Endothelial cell of umbilical vein (primary cell): ENCODE measurements at regions not wholly inside any gene's neighbourhood (a gene's known extent, or its start where the extent isn't known, plus 50 kb on each side); places are given as distances from the start of the nearest gene placed in this dataset.

Experiments
- BruUV-seq: library from RNA; stranded (reverse); fragments of 400-500 nt; replicated peaks from 2 replicates; lab custom pipeline; 2021; lab: Mats Ljungman, UMichigan
- CTCF ChIA-PET: fragments of 300-600, 350-600 bp; sonication (Branson Sonifier 250); formaldehyde crosslinking; loops from one replicate; lab custom pipeline; 2021; ENCODE audit warnings: antibody characterized with exemption, inconsistent platforms; lab: Charles Lee
- POLR2A ChIA-PET: fragments of 300-600, 350-600 bp; sonication (Branson Sonifier 250); formaldehyde crosslinking; loops from one replicate; lab custom pipeline; 2021; ENCODE audit warnings: antibody characterized with exemption, inconsistent platforms; lab: Charles Lee
- DNase-seq: peaks from one replicate; pipeline ENCODE4 v3.0.0-alpha.2; 2011; ENCODE audit warnings: low read depth, low spot score
- FAIRE-seq: peaks from 2 replicates; lab custom pipeline; 2011; peaks lifted over from hg19 to GRCh38; lab: Jason Lieb, UNC
- H2AFZ ChIP-seq: 2 replicates; pipeline ENCODE4 v1.6.0; 2012; ENCODE audit warnings: low read depth, low read length, control low read depth, inconsistent platforms
- H3K27ac ChIP-seq: 2 replicates; pipeline ENCODE4 v1.5.1; 2011; ENCODE audit warnings: low read depth, mild to moderate bottlenecking, control low read depth, low read length, moderate library complexity; ENCODE audit not compliant: insufficient read depth
- H3K27me3 ChIP-seq, 2 experiments: 2 replicates each; pipeline versions ENCODE4 v1.6.0 to v1.6.1; 2011; ENCODE audit warnings: low read length in 2 of 2, mixed read lengths in 1 of 2; ENCODE audit not compliant: control insufficient read depth in 2 of 2, insufficient read depth in 2 of 2
- H3K36me3 ChIP-seq, 2 experiments: 2 replicates in 1 of 2; 3 replicates in 1 of 2; pipeline ENCODE4 v1.5.1; 2011; ENCODE audit warnings: low read length in 2 of 2, mild to moderate bottlenecking in 1 of 2, moderate library complexity in 1 of 2; ENCODE audit not compliant: control insufficient read depth in 2 of 2, insufficient read depth in 2 of 2; ENCODE audit errors: extremely low read depth in 1 of 2
- H3K4me1 ChIP-seq: 3 replicates; pipeline ENCODE4 v1.5.1; 2011; ENCODE audit warnings: mild to moderate bottlenecking, low read length; ENCODE audit not compliant: control insufficient read depth, insufficient read depth; ENCODE audit errors: extremely low read depth
- H3K4me2 ChIP-seq: 2 replicates; pipeline ENCODE4 v1.6.1; 2011; ENCODE audit warnings: low read length, control low read depth, mixed read lengths; ENCODE audit not compliant: insufficient read depth
- H3K4me3 ChIP-seq, 3 experiments: fragments of 200-600 bp in 1 of 3; sonication (generic), shearing (Covaris generic) in 1 of 3; replicated peaks in 1 of 3; 2 replicates each; pipeline ENCODE4 v1.5.1; 2011 to 2016; ENCODE audit warnings: control low read depth in 3 of 3, low read length in 3 of 3, mild to moderate bottlenecking in 2 of 3, inconsistent platforms in 1 of 3, low read depth in 1 of 3, moderate library complexity in 1 of 3; ENCODE audit not compliant: insufficient read depth in 1 of 3
- H3K79me2 ChIP-seq: 2 replicates; pipeline ENCODE4 v1.6.0; 2012; ENCODE audit warnings: low read length, inconsistent platforms; ENCODE audit not compliant: control insufficient read depth, insufficient read depth
- H3K9ac ChIP-seq: replicated peaks from 2 replicates; pipeline ENCODE3; 2011; ENCODE audit warnings: low read length, control low read depth; ENCODE audit not compliant: insufficient read depth; ENCODE audit errors: extremely low read depth
- H3K9me1 ChIP-seq: replicated peaks from 3 replicates; pipeline ENCODE4 v1.6.0; 2011; ENCODE audit warnings: mild to moderate bottlenecking, low read length; ENCODE audit not compliant: control insufficient read depth, insufficient read depth; ENCODE audit errors: extremely low read depth
- H3K9me3 ChIP-seq: replicated peaks from 2 replicates; pipeline ENCODE4 v1.5.1; 2012; ENCODE audit warnings: low read length, inconsistent platforms; ENCODE audit not compliant: control insufficient read depth, insufficient read depth
- H4K20me1 ChIP-seq: replicated peaks from 2 replicates; pipeline ENCODE3; 2011; ENCODE audit warnings: mild to moderate bottlenecking, low read length; ENCODE audit not compliant: control insufficient read depth, insufficient read depth; ENCODE audit errors: extremely low read depth
- EZH2 ChIP-seq: IDR thresholded peaks from 2 replicates; pipeline ENCODE4 v1.6.1; 2012; ENCODE audit warnings: borderline replicate concordance, low read depth, mild to moderate bottlenecking, moderate library complexity, low read length, inconsistent platforms; ENCODE audit not compliant: severe bottlenecking
- FOS ChIP-seq: IDR thresholded peaks from 2 replicates; pipeline ENCODE4 v1.6.1; 2011; ENCODE audit warnings: mild to moderate bottlenecking, low read length, moderate library complexity, borderline replicate concordance; ENCODE audit not compliant: insufficient read depth
- GATA2 ChIP-seq: IDR thresholded peaks from 2 replicates; pipeline ENCODE4 v1.7.0; 2011; ENCODE audit warnings: low read depth, mild to moderate bottlenecking, moderate library complexity, mixed read lengths, low read length; ENCODE audit not compliant: insufficient read length, insufficient read depth
- JUN ChIP-seq: IDR thresholded peaks from 2 replicates; pipeline ENCODE4 v1.6.1; 2011; ENCODE audit warnings: borderline replicate concordance, low read depth; ENCODE audit not compliant: insufficient read length, insufficient read depth
- MYC ChIP-seq: IDR thresholded peaks from one replicate; pipeline ENCODE4 v1.6.1; 2011; ENCODE audit warnings: mild to moderate bottlenecking, low read depth, low read length
- POLR2A ChIP-seq: IDR thresholded peaks from 2 replicates; pipeline ENCODE4 v1.6.1; 2012; ENCODE audit warnings: low read depth, mild to moderate bottlenecking, control low read depth, low read length
- POLR2AphosphoS5 ChIP-seq: IDR thresholded peaks from 2 replicates; pipeline ENCODE4 v1.6.1; 2012; ENCODE audit warnings: low read depth, mild to moderate bottlenecking, control low read depth, low read length, moderate library complexity; ENCODE audit not compliant: insufficient read depth
- dilution Hi-C: fragments of 300-500 bp; cut with MboI; formaldehyde crosslinking; loops from one replicate; pipeline ENCODE4 v1.15.0; 2019; ENCODE audit warnings: low sequenced_read_pairs; ENCODE audit not compliant: extremely low pct_ligation_motif_present
- intact Hi-C: fragments of 100-400 bp; cut with micrococcal nuclease; formaldehyde crosslinking; loops from one replicate; pipeline ENCODE4 v1.10.0; 2022
- TF ChIP-seq, protein P1 (sequence below): IDR thresholded peaks from 2 replicates; pipeline ENCODE4 v1.6.1; 2011; ENCODE audit not compliant: insufficient read depth, insufficient read length
- TF ChIP-seq, protein P2 (sequence below), 2 donors: IDR thresholded peaks; 1 replicate in 1 of 2; 2 replicates in 1 of 2; pipeline ENCODE4 v1.5.1; 2011; ENCODE audit warnings: low read length in 2 of 2, mild to moderate bottlenecking in 2 of 2, moderate library complexity in 2 of 2, control low read depth in 1 of 2, inconsistent platforms in 1 of 2, low read depth in 1 of 2; ENCODE audit not compliant: insufficient read depth in 1 of 2; ENCODE audit errors: extremely low read depth in 1 of 2

DNA sequence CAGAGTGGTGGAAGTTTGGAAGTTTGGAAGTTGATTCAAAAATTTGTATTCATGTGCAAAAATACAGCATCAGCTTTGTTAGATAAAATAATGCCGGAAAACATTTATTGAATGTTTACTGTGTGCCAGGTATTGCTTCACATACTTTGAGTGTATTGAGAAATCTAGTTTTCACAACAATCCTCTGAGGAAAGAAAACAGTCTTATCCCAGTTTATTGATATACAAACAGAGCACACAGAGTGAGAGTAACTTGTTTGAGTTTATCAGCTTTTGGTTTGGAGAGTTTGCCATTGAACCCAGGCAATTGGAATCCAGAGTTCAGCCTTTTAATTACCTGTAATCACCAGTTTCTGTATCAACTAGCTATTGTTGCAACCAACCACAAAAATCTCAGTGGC, 127.2 kb upstream of the RPS6KA3 start:
- CTCF ChIA-PET = no interaction called here
- FAIRE-seq = no peak

More for the DNA sequence above, 127.2 kb upstream of the RPS6KA3 start:
- POLR2A ChIA-PET = no interaction called here
- Histone ChIP-seq H3K27me3 (no peaks in the 10 kb centered on the region), H3K27ac (no peak overlapping the region), H3K4me1 (no peaks in the 10 kb centered on the region), H3K9me1 (no peaks in the 10 kb centered on the region), H3K79me2 (no peaks in the 10 kb centered on the region), H3K36me3 (no peaks in the 10 kb centered on the region), H4K20me1 (no peaks in the 10 kb centered on the region), H3K9me3 (no peaks in the 10 kb centered on the region), H2AFZ (no peak overlapping the region), H3K4me3 (no peak overlapping the region), H3K9ac (no peak overlapping the region), H3K4me2 (no peak overlapping the region)
- dilution Hi-C loops (no loop called here), intact Hi-C loops (loop anchor here (10.0 kb wide), 1 partner anchor 89 kb away; no protein-coding TSS in a partner anchor)
- no peak for DNase-seq
- no TSS peak for BruUV-seq
- TF ChIP-seq MYC = no peak
- TF ChIP-seq, protein P1, sequence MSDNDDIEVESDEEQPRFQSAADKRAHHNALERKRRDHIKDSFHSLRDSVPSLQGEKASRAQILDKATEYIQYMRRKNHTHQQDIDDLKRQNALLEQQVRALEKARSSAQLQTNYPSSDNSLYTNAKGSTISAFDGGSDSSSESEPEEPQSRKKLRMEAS = no peak
- TF ChIP-seq, protein P2, sequence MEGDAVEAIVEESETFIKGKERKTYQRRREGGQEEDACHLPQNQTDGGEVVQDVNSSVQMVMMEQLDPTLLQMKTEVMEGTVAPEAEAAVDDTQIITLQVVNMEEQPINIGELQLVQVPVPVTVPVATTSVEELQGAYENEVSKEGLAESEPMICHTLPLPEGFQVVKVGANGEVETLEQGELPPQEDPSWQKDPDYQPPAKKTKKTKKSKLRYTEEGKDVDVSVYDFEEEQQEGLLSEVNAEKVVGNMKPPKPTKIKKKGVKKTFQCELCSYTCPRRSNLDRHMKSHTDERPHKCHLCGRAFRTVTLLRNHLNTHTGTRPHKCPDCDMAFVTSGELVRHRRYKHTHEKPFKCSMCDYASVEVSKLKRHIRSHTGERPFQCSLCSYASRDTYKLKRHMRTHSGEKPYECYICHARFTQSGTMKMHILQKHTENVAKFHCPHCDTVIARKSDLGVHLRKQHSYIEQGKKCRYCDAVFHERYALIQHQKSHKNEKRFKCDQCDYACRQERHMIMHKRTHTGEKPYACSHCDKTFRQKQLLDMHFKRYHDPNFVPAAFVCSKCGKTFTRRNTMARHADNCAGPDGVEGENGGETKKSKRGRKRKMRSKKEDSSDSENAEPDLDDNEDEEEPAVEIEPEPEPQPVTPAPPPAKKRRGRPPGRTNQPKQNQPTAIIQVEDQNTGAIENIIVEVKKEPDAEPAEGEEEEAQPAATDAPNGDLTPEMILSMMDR (IDR thresholded peaks at IDR 0.05; ENCODE audit: extremely low read depth in 1 of 2, insufficient read depth in 1 of 2, low read depth in 1 of 2, low read length in 2 of 2) = no peak
- TF ChIP-seq EZH2 = no peak
- TF ChIP-seq FOS = no peak
- no peak for TF ChIP-seq GATA2
- no peak for TF ChIP-seq POLR2A
- no peak for TF ChIP-seq POLR2AphosphoS5
- TF ChIP-seq JUN = no peak
